ENCODE measurements at regions not wholly inside any gene's neighbourhood (a gene's known extent, or its start where the extent isn't known, plus 50 kb on each side); places are given as distances from the start of the nearest gene placed in this dataset.

DNA sequence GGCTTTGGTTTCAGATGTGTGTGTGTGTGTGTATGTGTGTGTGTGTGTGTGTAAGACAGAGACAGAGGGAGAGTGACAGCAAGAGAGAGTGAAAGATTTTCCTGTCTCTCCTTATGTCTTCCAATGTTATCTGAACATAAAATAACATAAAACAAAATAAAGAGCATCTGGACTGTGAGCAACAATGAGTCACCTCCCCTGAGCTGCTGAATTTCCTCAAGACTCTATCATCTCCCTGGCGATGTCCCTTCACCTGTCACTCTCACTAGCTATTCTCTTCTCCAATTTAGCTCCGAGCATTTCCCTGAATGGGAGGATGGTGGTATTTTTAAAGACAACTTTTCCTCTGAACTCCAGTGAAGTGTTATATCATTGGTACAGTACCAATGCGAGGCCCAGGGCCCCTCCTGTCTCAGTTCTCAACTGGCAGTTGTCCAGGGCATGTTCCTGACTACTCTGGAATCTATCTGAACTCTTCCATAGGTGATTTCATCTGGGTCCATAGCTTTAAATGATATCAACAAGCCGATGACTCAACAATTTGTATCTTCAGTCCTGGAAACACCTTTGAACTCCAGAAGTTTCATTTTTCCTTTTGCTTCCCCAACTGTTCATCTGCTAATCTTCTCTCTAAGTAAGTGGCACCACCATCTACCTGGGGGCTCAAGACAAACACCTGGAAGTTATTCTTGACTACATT lies 195.0 kb upstream of the CLNK start:
- no peaks in the 10 kb centered on the region for H3K9me3 ChIP-seq
- FAIRE-seq (no peak), ATAC-seq (no peak), DNase-seq (ENCODE audit: low read depth in 1 of 2, low spot score in 1 of 2) (no peak)
- TF ChIP-seq ZSCAN20 (CRISPR knock-in tag; IDR thresholded peaks at IDR 0.05) (no peak), MAZ (IDR thresholded peaks at IDR 0.05; ENCODE audit: borderline replicate concordance, low read depth, low read length) (no peak), JUN (IDR thresholded peaks at IDR 0.05) (no peak), POLR2A (IDR thresholded peaks at IDR 0.05; ENCODE audit: low read length) (no peak), ZFP36 (IDR thresholded peaks at IDR 0.05; ENCODE audit: borderline replicate concordance, partially characterized antibody) (no peak), RARB (CRISPR knock-in tag; IDR thresholded peaks at IDR 0.05) (no peak), HOXA7 (CRISPR knock-in tag; IDR thresholded peaks at IDR 0.05) (no peak), RNF2 (IDR thresholded peaks at IDR 0.05; ENCODE audit: borderline replicate concordance, low read depth) (no peak), SREBF2 (IDR thresholded peaks at IDR 0.05) (no peak), ZNF302 (CRISPR knock-in tag; IDR thresholded peaks at IDR 0.05) (no peak), PHF8 (IDR thresholded peaks at IDR 0.05; ENCODE audit: borderline replicate concordance, low read depth) (no peak), TP53 (CRISPR knock-in tag; IDR thresholded peaks at IDR 0.05) (no peak)
- TF ChIP-seq, protein P1, sequence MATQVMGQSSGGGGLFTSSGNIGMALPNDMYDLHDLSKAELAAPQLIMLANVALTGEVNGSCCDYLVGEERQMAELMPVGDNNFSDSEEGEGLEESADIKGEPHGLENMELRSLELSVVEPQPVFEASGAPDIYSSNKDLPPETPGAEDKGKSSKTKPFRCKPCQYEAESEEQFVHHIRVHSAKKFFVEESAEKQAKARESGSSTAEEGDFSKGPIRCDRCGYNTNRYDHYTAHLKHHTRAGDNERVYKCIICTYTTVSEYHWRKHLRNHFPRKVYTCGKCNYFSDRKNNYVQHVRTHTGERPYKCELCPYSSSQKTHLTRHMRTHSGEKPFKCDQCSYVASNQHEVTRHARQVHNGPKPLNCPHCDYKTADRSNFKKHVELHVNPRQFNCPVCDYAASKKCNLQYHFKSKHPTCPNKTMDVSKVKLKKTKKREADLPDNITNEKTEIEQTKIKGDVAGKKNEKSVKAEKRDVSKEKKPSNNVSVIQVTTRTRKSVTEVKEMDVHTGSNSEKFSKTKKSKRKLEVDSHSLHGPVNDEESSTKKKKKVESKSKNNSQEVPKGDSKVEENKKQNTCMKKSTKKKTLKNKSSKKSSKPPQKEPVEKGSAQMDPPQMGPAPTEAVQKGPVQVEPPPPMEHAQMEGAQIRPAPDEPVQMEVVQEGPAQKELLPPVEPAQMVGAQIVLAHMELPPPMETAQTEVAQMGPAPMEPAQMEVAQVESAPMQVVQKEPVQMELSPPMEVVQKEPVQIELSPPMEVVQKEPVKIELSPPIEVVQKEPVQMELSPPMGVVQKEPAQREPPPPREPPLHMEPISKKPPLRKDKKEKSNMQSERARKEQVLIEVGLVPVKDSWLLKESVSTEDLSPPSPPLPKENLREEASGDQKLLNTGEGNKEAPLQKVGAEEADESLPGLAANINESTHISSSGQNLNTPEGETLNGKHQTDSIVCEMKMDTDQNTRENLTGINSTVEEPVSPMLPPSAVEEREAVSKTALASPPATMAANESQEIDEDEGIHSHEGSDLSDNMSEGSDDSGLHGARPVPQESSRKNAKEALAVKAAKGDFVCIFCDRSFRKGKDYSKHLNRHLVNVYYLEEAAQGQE (IDR thresholded peaks at IDR 0.05) = no peak
- TF ChIP-seq, protein P2, sequence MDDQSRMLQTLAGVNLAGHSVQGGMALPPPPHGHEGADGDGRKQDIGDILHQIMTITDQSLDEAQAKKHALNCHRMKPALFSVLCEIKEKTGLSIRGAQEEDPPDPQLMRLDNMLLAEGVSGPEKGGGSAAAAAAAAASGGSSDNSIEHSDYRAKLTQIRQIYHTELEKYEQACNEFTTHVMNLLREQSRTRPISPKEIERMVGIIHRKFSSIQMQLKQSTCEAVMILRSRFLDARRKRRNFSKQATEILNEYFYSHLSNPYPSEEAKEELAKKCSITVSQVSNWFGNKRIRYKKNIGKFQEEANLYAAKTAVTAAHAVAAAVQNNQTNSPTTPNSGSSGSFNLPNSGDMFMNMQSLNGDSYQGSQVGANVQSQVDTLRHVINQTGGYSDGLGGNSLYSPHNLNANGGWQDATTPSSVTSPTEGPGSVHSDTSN (IDR thresholded peaks at IDR 0.05) = no peak
- TF ChIP-seq, protein P3, sequence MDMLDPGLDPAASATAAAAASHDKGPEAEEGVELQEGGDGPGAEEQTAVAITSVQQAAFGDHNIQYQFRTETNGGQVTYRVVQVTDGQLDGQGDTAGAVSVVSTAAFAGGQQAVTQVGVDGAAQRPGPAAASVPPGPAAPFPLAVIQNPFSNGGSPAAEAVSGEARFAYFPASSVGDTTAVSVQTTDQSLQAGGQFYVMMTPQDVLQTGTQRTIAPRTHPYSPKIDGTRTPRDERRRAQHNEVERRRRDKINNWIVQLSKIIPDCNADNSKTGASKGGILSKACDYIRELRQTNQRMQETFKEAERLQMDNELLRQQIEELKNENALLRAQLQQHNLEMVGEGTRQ (IDR thresholded peaks at IDR 0.05) = no peak
- TF ChIP-seq, protein P4, sequence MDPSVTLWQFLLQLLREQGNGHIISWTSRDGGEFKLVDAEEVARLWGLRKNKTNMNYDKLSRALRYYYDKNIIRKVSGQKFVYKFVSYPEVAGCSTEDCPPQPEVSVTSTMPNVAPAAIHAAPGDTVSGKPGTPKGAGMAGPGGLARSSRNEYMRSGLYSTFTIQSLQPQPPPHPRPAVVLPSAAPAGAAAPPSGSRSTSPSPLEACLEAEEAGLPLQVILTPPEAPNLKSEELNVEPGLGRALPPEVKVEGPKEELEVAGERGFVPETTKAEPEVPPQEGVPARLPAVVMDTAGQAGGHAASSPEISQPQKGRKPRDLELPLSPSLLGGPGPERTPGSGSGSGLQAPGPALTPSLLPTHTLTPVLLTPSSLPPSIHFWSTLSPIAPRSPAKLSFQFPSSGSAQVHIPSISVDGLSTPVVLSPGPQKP (IDR thresholded peaks at IDR 0.05; ENCODE audit: low read depth, low read length) = no peak
- H3K4me1 ChIP-seq = no peaks in the 10 kb centered on the region
- WGBS (ENCODE audit: missing lambda C conversion rate) = 7% methylated on average over 4 of the region's 4 CpGs
- no peak overlapping the region for H3K27ac ChIP-seq
- no peak overlapping the region for H3K4me3 ChIP-seq
- POLR2A ChIA-PET = no interaction called here
- no peak overlapping the region for H3K4me2 ChIP-seq
- CTCF ChIA-PET = no interaction called here

DNA sequence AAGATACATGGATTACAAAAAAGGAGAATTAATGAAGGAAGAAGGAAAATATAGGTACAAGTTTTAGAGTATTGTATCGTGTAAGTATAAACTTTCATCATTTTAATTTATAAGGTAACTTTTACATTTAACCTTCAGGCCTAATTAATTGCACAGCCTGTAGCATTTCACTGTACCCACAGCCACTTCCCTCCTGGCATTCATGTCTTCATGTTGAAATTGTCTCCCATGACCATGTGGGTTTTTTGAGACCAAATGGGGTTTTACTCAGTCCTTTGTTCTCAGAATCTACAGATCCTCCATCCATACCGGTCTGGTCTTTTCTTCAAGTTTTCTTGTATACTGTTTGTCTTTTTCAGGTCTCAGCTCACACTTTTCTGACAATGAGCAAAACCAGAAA lies 194.3 kb upstream of the CLNK start:
- FAIRE-seq (no peak), ATAC-seq (no peak), DNase-seq (ENCODE audit: low read depth in 1 of 2, low spot score in 1 of 2) (no peak)
- no peak overlapping the region for H3K4me3 ChIP-seq
- ChIA-PET CTCF (no interaction called here), POLR2A (no interaction called here)
- 10% methylated on average over 2 of the region's 2 CpGs for WGBS (ENCODE audit: missing lambda C conversion rate)
- TF ChIP-seq, protein P5, sequence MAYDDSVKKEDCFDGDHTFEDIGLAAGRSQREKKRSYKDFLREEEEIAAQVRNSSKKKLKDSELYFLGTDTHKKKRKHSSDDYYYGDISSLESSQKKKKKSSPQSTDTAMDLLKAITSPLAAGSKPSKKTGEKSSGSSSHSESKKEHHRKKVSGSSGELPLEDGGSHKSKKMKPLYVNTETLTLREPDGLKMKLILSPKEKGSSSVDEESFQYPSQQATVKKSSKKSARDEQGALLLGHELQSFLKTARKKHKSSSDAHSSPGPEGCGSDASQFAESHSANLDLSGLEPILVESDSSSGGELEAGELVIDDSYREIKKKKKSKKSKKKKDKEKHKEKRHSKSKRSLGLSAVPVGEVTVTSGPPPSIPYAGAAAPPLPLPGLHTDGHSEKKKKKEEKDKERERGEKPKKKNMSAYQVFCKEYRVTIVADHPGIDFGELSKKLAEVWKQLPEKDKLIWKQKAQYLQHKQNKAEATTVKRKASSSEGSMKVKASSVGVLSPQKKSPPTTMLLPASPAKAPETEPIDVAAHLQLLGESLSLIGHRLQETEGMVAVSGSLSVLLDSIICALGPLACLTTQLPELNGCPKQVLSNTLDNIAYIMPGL (CRISPR knock-in tag; IDR thresholded peaks at IDR 0.05; ENCODE audit: borderline replicate concordance) = no peak
- no peak for TF ChIP-seq CEBPB (IDR thresholded peaks at IDR 0.05)
- no peak for TF ChIP-seq NFE2L2 (conservative IDR thresholded peaks at IDR 0.05; ENCODE audit: low read length)
- no peaks in the 10 kb centered on the region for H3K9me3 ChIP-seq
- no peak overlapping the region for H3K27ac ChIP-seq
- H3K4me2 ChIP-seq = no peak overlapping the region
- H3K4me1 ChIP-seq = no peaks in the 10 kb centered on the region

All from A549 (cell line).